ENCODE measurements at regions not wholly inside any gene's neighbourhood (a gene's known extent, or its start where the extent isn't known, plus 50 kb on each side); places are given as distances from the start of the nearest gene placed in this dataset.

DNA sequence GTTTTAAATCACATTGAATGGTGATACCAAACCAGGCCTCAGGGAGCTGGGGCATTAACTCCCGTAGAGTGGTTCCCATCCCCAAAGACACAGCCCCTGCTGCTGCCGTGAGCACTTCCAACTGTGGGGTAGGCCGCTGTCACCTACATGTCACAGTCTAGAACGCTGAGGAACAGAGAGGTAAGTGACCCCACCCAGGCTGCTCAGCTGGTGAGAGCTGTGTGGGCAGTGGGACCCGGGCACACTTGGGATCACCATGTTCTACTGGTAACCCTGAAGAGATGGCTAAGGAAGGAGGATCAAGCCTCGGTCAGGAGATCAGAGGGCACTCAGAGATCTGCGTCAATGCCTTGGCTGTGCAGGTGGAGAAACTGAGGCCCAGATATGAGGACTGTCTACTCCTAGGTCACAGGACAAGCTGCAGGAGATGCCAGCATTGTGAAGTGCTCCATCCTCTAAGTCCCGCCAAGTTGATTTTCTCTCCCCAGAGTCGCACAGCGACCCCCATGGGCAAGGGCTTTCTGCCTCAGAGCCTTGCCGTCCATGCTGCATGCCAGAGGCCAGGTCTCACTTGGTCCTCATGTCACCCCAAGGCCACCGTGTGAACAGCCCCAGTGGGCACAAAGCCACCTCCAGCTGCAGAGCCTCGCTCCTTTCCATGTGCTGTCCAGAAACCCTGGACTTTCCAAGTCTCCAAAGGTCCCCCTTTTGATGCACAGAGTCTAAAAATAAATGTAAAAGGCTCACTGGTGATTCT, 144.2 kb upstream of the OTOS start:
- no peak overlapping the region for H2AFZ ChIP-seq
- H3K4me1 ChIP-seq (ENCODE audit: insufficient read depth) = no peaks in the 10 kb centered on the region
- no peaks in the 10 kb centered on the region for H4K20me1 ChIP-seq (ENCODE audit: insufficient read depth, poor library complexity, severe bottlenecking)
- no peaks in the 10 kb centered on the region for H3K36me3 ChIP-seq (replicated peaks; ENCODE audit: insufficient read depth, low read depth)
- H3K4me2 ChIP-seq = no peak overlapping the region
- H3K27ac ChIP-seq = no peak overlapping the region
- no peaks in the 10 kb centered on the region for H3K9me2 ChIP-seq (replicated peaks; ENCODE audit: insufficient read depth)
- no peaks in the 10 kb centered on the region for H3K79me2 ChIP-seq
- 94% methylated on average over 13 of the region's 13 CpGs for WGBS (ENCODE audit: low lambda C conversion rate, missing lambda C conversion rate)
- H3K4me3 ChIP-seq = no peak overlapping the region
- no peak for DNase-seq (ENCODE audit: low spot score)
- H3K27me3 ChIP-seq = no peaks in the 10 kb centered on the region
- no peaks in the 10 kb centered on the region for H3K9me3 ChIP-seq (ENCODE audit: low read depth)
- TF ChIP-seq, protein P1, sequence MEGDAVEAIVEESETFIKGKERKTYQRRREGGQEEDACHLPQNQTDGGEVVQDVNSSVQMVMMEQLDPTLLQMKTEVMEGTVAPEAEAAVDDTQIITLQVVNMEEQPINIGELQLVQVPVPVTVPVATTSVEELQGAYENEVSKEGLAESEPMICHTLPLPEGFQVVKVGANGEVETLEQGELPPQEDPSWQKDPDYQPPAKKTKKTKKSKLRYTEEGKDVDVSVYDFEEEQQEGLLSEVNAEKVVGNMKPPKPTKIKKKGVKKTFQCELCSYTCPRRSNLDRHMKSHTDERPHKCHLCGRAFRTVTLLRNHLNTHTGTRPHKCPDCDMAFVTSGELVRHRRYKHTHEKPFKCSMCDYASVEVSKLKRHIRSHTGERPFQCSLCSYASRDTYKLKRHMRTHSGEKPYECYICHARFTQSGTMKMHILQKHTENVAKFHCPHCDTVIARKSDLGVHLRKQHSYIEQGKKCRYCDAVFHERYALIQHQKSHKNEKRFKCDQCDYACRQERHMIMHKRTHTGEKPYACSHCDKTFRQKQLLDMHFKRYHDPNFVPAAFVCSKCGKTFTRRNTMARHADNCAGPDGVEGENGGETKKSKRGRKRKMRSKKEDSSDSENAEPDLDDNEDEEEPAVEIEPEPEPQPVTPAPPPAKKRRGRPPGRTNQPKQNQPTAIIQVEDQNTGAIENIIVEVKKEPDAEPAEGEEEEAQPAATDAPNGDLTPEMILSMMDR (IDR thresholded peaks at IDR 0.05; ENCODE audit: poor library complexity) = no peak
- no peak for TF ChIP-seq EZH2phosphoT487 (IDR thresholded peaks at IDR 0.05; ENCODE audit: low read depth, severe bottlenecking, unreplicated experiment)
- no peak for TF ChIP-seq EZH2 (IDR thresholded peaks at IDR 0.05; ENCODE audit: borderline replicate concordance)

DNA sequence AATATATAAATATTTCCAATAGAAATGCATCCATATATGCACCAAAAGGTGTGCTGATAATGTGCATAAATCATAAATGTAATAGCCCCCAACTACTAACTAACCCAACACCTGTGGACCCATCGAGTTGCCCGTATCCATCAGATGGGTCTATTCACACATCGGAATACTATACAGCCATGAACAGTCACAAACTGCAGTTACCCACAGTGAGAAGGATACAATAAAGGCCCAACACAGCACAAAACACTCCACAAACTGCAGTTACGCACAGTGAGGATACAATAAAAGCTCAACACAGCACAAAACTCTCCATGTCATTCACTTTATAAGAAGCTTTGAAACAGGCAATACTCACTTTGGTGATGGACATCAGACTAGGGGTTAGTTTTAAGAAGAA, 145.3 kb upstream of the OTOS start:
- 82% methylated on average over 4 of the region's 4 CpGs for WGBS (ENCODE audit: low lambda C conversion rate, missing lambda C conversion rate)
- H3K4me3 ChIP-seq = no peak overlapping the region
- H4K20me1 ChIP-seq (ENCODE audit: insufficient read depth, poor library complexity, severe bottlenecking) = no peaks in the 10 kb centered on the region
- no peaks in the 10 kb centered on the region for H3K4me1 ChIP-seq (ENCODE audit: insufficient read depth)
- DNase-seq (ENCODE audit: low spot score) = no peak
- no peak for TF ChIP-seq EZH2phosphoT487 (IDR thresholded peaks at IDR 0.05; ENCODE audit: low read depth, severe bottlenecking, unreplicated experiment)
- TF ChIP-seq, protein P1 (IDR thresholded peaks at IDR 0.05; ENCODE audit: poor library complexity) = no peak
- TF ChIP-seq EZH2 (IDR thresholded peaks at IDR 0.05; ENCODE audit: borderline replicate concordance) = no peak
- no peak overlapping the region for H3K4me2 ChIP-seq
- H3K79me2 ChIP-seq = no peaks in the 10 kb centered on the region
- H2AFZ ChIP-seq = no peak overlapping the region
- H3K36me3 ChIP-seq (replicated peaks; ENCODE audit: insufficient read depth, low read depth) = no peaks in the 10 kb centered on the region
- no peaks in the 10 kb centered on the region for H3K9me3 ChIP-seq (ENCODE audit: low read depth)
- no peaks in the 10 kb centered on the region for H3K9me2 ChIP-seq (replicated peaks; ENCODE audit: insufficient read depth)
- H3K27me3 ChIP-seq = no peaks in the 10 kb centered on the region
- no peak overlapping the region for H3K27ac ChIP-seq

DNA sequence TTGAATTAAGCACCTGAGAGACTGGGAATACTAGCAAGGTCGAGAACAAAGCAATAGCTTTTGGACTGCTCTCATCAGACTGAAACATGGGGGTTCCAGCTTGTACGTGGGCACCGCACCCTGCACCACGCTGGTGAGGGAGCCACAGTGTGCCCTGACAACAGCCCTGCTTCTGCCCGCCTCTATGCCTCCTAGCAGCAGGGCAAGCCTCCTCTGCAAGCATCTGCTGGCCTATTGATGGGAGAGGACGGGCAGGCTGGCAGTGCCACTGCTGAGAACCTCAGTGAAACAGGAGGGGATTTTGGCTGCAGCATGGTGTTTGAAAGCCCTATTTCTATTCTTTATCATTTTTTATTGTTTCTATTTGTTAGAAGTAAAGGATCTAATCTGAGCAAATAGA, 146.1 kb upstream of the OTOS start:
- DNase-seq (ENCODE audit: low spot score) = no peak
- no peaks in the 10 kb centered on the region for H3K27me3 ChIP-seq
- no peak for TF ChIP-seq EZH2 (IDR thresholded peaks at IDR 0.05; ENCODE audit: borderline replicate concordance)
- TF ChIP-seq EZH2phosphoT487 (IDR thresholded peaks at IDR 0.05; ENCODE audit: low read depth, severe bottlenecking, unreplicated experiment) = no peak
- TF ChIP-seq, protein P1 (IDR thresholded peaks at IDR 0.05; ENCODE audit: poor library complexity) = no peak

More for the DNA sequence above, 146.1 kb upstream of the OTOS start:
- Histone ChIP-seq H3K27ac (no peak overlapping the region), H3K9me2 (replicated peaks; ENCODE audit: insufficient read depth) (no peaks in the 10 kb centered on the region), H3K4me3 (no peak overlapping the region), H3K79me2 (no peaks in the 10 kb centered on the region), H3K4me1 (ENCODE audit: insufficient read depth) (no peaks in the 10 kb centered on the region), H2AFZ (no peak overlapping the region), H3K36me3 (replicated peaks; ENCODE audit: insufficient read depth, low read depth) (no peaks in the 10 kb centered on the region), H3K9me3 (ENCODE audit: low read depth) (no peaks in the 10 kb centered on the region), H4K20me1 (ENCODE audit: insufficient read depth, poor library complexity, severe bottlenecking) (no peaks in the 10 kb centered on the region), H3K4me2 (no peak overlapping the region)
- 86% methylated on average over 6 of the region's 6 CpGs for WGBS (ENCODE audit: low lambda C conversion rate, missing lambda C conversion rate)
